Tibial nerve (tissue), 4 donors: ENCODE measurements at regions not wholly inside any gene's neighbourhood (a gene's known extent, or its start where the extent isn't known, plus 50 kb on each side); places are given as distances from the start of the nearest gene placed in this dataset.

ENCODE experiments used
- DNase-seq, 2 donors: peaks; one replicate each; pipeline ENCODE4 v3.0.0-alpha.2; 2019; ENCODE audit warnings: low spot score in 2 of 2
- H3K27ac ChIP-seq, 4 donors: fragments of 200-600 bp; sonication (generic) in 3 of 4; one replicate each; pipeline ENCODE4 v1.5.1; 2017 to 2019; ENCODE audit warnings: mild to moderate bottlenecking in 1 of 4
- H3K27me3 ChIP-seq, 2 donors: fragments of 200-600 bp; sonication (generic) in 1 of 2; one replicate each; pipeline versions ENCODE4 v1.5.1 to v1.6.0; 2017 to 2019
- H3K36me3 ChIP-seq, 3 donors: fragments of 200-600 bp; sonication (generic); one replicate each; pipeline ENCODE4 v1.5.1; 2018 to 2019
- H3K4me1 ChIP-seq, 4 donors: fragments of 200-600 bp; sonication (generic) in 3 of 4; one replicate each; pipeline ENCODE4 v1.5.1; 2017 to 2019
- H3K4me3 ChIP-seq, 4 donors: fragments of 200-600 bp; sonication (generic) in 3 of 4; one replicate each; pipeline ENCODE4 v1.5.1; 2017 to 2019; ENCODE audit warnings: mild to moderate bottlenecking in 1 of 4, moderate library complexity in 1 of 4
- H3K9me3 ChIP-seq, 4 donors: fragments of 200-600 bp; sonication (generic) in 3 of 4; one replicate each; pipeline ENCODE4 v1.5.1; 2017 to 2019
- CTCF ChIP-seq, 5 experiments: fragments of 200-600 bp in 3 of 5; fragments of 450-650 bp in 2 of 5; sonication (generic) in 3 of 5; IDR thresholded peaks; one replicate each; pipeline ENCODE4 v1.5.1; 2016 to 2019; ENCODE audit warnings: antibody characterized with exemption in 5 of 5, mild to moderate bottlenecking in 3 of 5, moderate library complexity in 2 of 5
- EP300 ChIP-seq, 2 donors: sonication (generic); formaldehyde crosslinking; IDR thresholded peaks; one replicate each; pipeline ENCODE4 v1.6.1; 2017; ENCODE audit warnings: antibody characterized with exemption in 2 of 2, mild to moderate bottlenecking in 1 of 2
- POLR2A ChIP-seq, 2 donors: fragments of 450-650 bp; IDR thresholded peaks; one replicate each; pipeline ENCODE4 v1.6.1; 2017; ENCODE audit warnings: antibody characterized with exemption in 2 of 2, mild to moderate bottlenecking in 2 of 2, moderate library complexity in 2 of 2
- WGBS, 2 donors: methylation state at CpG; one replicate each; pipeline ENCODE4 v1.1.5; 2018; 5-methylcytosine and 5-hydroxymethylcytosine counted together

GRCh38 chr4:17315459-17315858, 196.4 kb downstream of the QDPR start:
- TF ChIP-seq POLR2A (IDR thresholded peaks at IDR 0.05) (no peak), EP300 (IDR thresholded peaks at IDR 0.05) (no peak)
- no peaks in the 10 kb centered on the region for H3K4me1 ChIP-seq
- no peak overlapping the region for H3K27ac ChIP-seq

GRCh38 chr4:17313194-17313593, 198.7 kb downstream of the QDPR start:
- Histone ChIP-seq H3K27me3 (no peaks in the 10 kb centered on the region), H3K4me3 (no peak overlapping the region), H3K4me1 (no peaks in the 10 kb centered on the region), H3K36me3 (no peaks in the 10 kb centered on the region), H3K9me3 (no peaks in the 10 kb centered on the region), H3K27ac (no peak overlapping the region)
- no peak for DNase-seq
- WGBS, 2 donors, result 55 to 57% methylated on average over 2 of the region's 2 CpGs
- no peak for TF ChIP-seq CTCF (IDR thresholded peaks at IDR 0.05)
- TF ChIP-seq EP300 (IDR thresholded peaks at IDR 0.05), result no peak
- TF ChIP-seq POLR2A (IDR thresholded peaks at IDR 0.05), result no peak

More at GRCh38 chr4:17315459-17315858, 196.4 kb downstream of the QDPR start:
- no peaks in the 10 kb centered on the region for H3K36me3 ChIP-seq
- no peaks in the 10 kb centered on the region for H3K9me3 ChIP-seq
- no peaks in the 10 kb centered on the region for H3K27me3 ChIP-seq
- no peak for DNase-seq
- H3K4me3 ChIP-seq, result no peak overlapping the region

GRCh38 chr4:17310269-17310652, 201.6 kb downstream of the QDPR start:
- DNase-seq, result no peak
- H3K4me1 ChIP-seq, result no peaks in the 10 kb centered on the region
- H3K27me3 ChIP-seq, result no peaks in the 10 kb centered on the region
- 47 to 55% methylated on average over 1 of the region's 1 CpG for WGBS, 2 donors
- TF ChIP-seq EP300 (IDR thresholded peaks at IDR 0.05), result no peak
- H3K27ac ChIP-seq, result no peak overlapping the region
- peaks cover 0 to 4% (median 0%) of the 10 kb centered on the region in 4 donors for H3K9me3 ChIP-seq
- no peaks in the 10 kb centered on the region for H3K36me3 ChIP-seq
- H3K4me3 ChIP-seq, result no peak overlapping the region

GRCh38 chr4:17309567-17310268, 202.2 kb downstream of the QDPR start:
- TF ChIP-seq EP300 (IDR thresholded peaks at IDR 0.05), result no peak
- TF ChIP-seq POLR2A (IDR thresholded peaks at IDR 0.05), result no peak
- no peak for TF ChIP-seq CTCF (IDR thresholded peaks at IDR 0.05)
- Histone ChIP-seq H3K36me3 (no peaks in the 10 kb centered on the region), H3K27me3 (no peaks in the 10 kb centered on the region), H3K27ac (no peak overlapping the region), H3K9me3 (peaks cover 0 to 4% (median 1%) of the 10 kb centered on the region in 4 donors), H3K4me1 (no peaks in the 10 kb centered on the region), H3K4me3 (no peak overlapping the region)
- 50 to 52% methylated on average over 1 of the region's 1 CpG for WGBS, 2 donors
- no peak for DNase-seq

GRCh38 chr4:17301869-17302268, 210.0 kb downstream of the QDPR start:
- Histone ChIP-seq H3K36me3 (no peaks in the 10 kb centered on the region), H3K9me3 (peaks cover 0 to 7% (median under 1%) of the 10 kb centered on the region in 4 donors), H3K4me1 (no peaks in the 10 kb centered on the region), H3K4me3 (no peak overlapping the region), H3K27ac (no peak overlapping the region), H3K27me3 (no peaks in the 10 kb centered on the region)
- DNase-seq, result no peak
- TF ChIP-seq CTCF (IDR thresholded peaks at IDR 0.05), result no peak
- TF ChIP-seq EP300 (IDR thresholded peaks at IDR 0.05), result no peak
- no peak for TF ChIP-seq POLR2A (IDR thresholded peaks at IDR 0.05)
- WGBS, 2 donors, result 27 to 30% methylated on average over 3 of the region's 3 CpGs

GRCh38 chr4:17301266-17301665, 210.6 kb downstream of the QDPR start:
- peaks cover 0 to 7% (median 0%) of the 10 kb centered on the region in 4 donors for H3K9me3 ChIP-seq
- DNase-seq, result no peak
- H3K36me3 ChIP-seq, result no peaks in the 10 kb centered on the region
- H3K4me3 ChIP-seq, result no peak overlapping the region
- no peaks in the 10 kb centered on the region for H3K27me3 ChIP-seq
- no peak overlapping the region for H3K27ac ChIP-seq
- no peaks in the 10 kb centered on the region for H3K4me1 ChIP-seq
- TF ChIP-seq POLR2A (IDR thresholded peaks at IDR 0.05) (no peak), EP300 (IDR thresholded peaks at IDR 0.05) (no peak), CTCF (IDR thresholded peaks at IDR 0.05) (no peak)
- WGBS, 2 donors, result 32 to 43% methylated on average over 1 of the region's 1 CpG
